ENCODE measurements at regions not wholly inside any gene's neighbourhood (a gene's known extent, or its start where the extent isn't known, plus 50 kb on each side); places are given as distances from the start of the nearest gene placed in this dataset.

- DNase-seq (ENCODE audit: low read depth in 2 of 3, low spot score in 2 of 3): no peak
Observed at GRCh38 chr22:27671413-27671935, 130.1 kb downstream of the MN1 start.

- no peak for DNase-seq (ENCODE audit: low read depth in 2 of 3, low spot score in 2 of 3)
Observed at GRCh38 chr22:27672721-27673418, 128.7 kb downstream of the MN1 start.

- DNase-seq (ENCODE audit: low read depth in 2 of 3, low spot score in 2 of 3): no peak
Observed at GRCh38 chr22:27673839-27674238, 127.7 kb downstream of the MN1 start.

GRCh38 chr22:27674261-27674923 lies 127.2 kb downstream of the MN1 start:
- DNase-seq (ENCODE audit: low read depth in 2 of 3, low spot score in 2 of 3): no peak

DNA sequence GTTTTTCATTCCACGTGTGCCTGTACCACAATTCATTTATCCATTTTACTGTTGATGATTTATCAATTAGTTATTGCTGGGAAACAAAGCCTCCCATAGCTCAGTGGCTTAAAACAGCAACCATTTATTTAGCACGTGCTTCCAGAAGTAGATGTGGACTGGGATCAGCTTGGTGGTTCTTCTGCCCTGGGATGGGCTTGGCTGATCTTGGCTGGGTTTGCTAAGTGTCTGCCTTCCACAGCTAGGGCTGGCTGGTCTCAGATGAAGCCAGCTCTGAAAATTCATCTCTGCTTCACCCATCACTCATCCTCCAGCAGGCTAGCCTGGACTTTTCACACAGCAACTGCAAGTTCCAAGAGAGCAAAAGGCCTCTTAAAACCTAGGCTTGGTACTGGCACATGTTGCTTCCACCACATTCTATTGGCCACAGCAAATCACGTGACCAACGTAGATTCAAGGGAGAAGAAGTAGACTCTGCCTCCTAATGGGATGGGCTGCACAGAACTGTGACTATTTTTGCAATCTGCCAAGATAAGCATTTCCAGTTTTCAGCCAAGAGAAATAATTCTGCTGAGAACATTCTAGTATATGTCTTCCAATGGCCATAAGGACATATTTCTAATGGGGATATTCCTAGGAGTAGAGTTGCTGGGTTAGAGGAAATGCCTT lies 124.9 kb downstream of the MN1 start:
- DNase-seq (ENCODE audit: low read depth in 2 of 3, low spot score in 2 of 3): no peak

DNA sequence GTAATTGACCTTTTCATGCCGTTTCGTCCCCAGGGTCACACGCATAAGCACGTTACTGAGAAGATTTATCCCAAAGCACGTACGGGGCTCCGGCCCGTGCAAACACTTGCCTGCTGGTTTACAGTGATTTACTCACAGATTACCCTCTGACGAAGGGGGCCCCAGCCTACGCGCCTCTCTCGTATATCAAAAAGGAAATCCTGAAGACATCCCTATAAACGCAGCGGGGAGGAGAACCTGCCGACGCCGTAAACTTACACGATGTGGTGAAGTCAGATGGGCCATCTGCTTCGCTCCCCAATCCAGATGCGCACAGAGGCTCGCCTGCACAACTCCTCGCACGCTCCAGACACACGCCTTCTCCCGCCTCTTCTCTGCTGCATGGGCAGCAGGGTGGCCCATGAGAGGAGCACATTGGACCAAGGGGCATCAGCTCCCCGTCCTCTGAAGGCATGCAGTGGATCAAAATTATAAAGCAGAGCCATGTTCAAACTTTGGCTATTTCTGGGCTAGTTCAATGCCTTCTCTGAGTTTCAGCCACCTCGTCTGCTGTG lies 123.6 kb downstream of the MN1 start:
- DNase-seq (ENCODE audit: low read depth in 2 of 3, low spot score in 2 of 3): no peak

GRCh38 chr22:27679176-27679575 lies 122.4 kb downstream of the MN1 start:
- DNase-seq (ENCODE audit: low read depth in 2 of 3, low spot score in 2 of 3): no peak

DNA sequence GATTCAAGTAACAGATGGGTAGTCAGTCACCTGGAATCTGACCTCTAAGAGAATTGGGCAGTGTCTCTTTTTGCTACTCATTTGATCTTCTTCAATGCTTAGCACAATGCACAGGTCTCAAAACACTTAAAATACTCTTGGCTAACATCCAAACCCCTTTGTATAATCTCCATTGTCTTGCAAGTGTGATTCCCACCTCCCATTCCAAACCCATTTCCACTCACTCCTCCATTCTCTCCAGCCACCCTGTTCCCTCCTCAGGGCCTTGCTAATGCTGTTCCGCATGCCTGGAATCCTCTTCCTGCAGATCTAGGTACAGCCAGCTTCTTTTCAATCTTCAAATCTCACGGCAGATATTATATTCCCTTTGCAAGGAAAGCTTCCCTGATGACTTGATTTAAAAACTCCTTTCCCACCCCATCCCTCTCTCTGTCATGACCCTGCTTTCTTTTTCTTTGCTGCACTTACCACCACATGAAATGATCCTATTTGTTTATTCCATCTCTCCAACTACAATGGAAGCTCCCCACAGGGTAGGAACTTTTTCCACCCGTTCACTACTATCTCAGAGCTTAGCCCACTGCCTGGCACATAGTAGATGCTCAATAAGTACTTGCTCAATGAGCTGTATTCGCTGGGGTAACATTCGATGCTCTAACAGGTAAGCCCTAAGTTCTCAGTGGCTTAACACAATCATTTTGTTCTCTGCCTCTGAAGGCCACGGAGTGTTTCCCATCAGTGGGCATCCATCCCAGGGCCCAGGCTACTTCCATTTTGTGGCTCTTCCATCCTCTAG lies 121.7 kb downstream of the MN1 start:
- DNase-seq (ENCODE audit: low read depth in 2 of 3, low spot score in 2 of 3): no peak

GRCh38 chr22:27680636-27681035 lies 120.9 kb downstream of the MN1 start:
- no peak for DNase-seq (ENCODE audit: low read depth in 2 of 3, low spot score in 2 of 3)

- DNase-seq (ENCODE audit: low read depth in 2 of 3, low spot score in 2 of 3): no peak
Observed at GRCh38 chr22:27681037-27681436, 120.5 kb downstream of the MN1 start.

GRCh38 chr22:27682437-27682836 lies 119.1 kb downstream of the MN1 start:
- DNase-seq (ENCODE audit: low read depth in 2 of 3, low spot score in 2 of 3): no peak

DNA sequence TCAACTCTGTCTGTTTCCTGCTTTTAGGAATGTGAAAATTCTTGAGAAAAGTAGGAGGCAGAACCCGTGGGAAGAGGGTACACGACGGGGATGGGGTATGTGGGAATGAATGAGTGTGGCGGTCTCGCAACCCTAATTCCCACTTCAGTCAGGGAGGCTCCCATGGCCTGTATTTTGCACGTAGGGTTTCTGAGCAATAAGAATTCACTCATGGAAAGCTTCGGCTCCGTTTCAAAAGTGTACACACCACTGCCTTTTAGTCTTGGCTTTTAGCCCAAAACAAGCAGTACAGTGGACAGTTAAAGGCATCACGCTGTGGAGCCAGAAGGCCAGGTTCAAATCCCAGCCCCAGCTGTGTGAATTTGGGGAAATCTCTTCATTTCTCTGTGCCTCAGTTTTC lies 116.7 kb downstream of the MN1 start:
- DNase-seq (ENCODE audit: low read depth in 2 of 3, low spot score in 2 of 3): no peak

- DNase-seq (ENCODE audit: low read depth in 2 of 3, low spot score in 2 of 3): no peak
Observed at GRCh38 chr22:27685515-27685914, 116.0 kb downstream of the MN1 start.

GRCh38 chr22:27685970-27686369 lies 115.6 kb downstream of the MN1 start:
- DNase-seq (ENCODE audit: low read depth in 2 of 3, low spot score in 2 of 3): no peak

DNA sequence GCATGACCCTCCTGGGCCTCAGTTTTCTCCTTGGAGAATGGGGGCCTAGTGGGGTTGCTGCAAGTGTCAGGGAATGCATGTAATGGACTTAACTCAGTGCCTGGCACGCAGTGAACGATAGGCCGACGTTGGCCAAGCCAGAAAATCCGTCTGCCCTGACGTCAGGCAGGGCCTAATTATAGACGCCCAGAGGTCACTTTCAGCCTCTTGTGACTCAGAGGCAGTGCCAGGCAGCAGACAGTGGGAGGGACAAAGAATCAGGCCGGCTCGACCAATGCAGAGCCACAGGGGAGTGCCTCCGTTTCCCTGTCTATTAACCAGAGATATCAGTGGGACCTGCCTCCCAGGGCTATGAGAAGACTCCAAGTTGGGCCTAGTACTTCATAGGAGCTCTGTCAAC lies 115.0 kb downstream of the MN1 start:
- DNase-seq (ENCODE audit: low read depth in 2 of 3, low spot score in 2 of 3): no peak

- no peak for DNase-seq (ENCODE audit: low read depth in 2 of 3, low spot score in 2 of 3)
Observed at GRCh38 chr22:27687984-27688545, 113.5 kb downstream of the MN1 start.

DNA sequence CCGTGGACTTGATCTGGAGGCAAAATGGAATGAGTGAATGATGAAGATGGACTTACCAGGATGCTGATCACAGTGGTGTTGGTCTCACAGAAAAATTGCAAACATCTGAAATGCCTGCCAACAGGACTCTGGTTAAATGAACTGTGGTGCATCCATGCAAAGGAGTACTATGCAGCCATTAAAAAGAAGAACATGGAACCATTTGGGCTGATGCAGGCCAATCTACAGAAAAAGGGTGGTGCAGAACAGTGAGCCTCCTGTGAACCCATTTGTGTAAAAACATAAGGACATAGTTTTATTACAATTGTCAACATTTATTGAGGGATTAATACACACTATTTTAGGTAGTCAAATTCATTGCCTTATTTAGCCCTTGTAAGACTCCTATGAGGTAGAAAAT lies 111.9 kb downstream of the MN1 start:
- DNase-seq (ENCODE audit: low read depth in 2 of 3, low spot score in 2 of 3): no peak

- no peak for DNase-seq (ENCODE audit: low read depth in 2 of 3, low spot score in 2 of 3)
Observed at GRCh38 chr22:27690599-27690998, 111.0 kb downstream of the MN1 start.

DNA sequence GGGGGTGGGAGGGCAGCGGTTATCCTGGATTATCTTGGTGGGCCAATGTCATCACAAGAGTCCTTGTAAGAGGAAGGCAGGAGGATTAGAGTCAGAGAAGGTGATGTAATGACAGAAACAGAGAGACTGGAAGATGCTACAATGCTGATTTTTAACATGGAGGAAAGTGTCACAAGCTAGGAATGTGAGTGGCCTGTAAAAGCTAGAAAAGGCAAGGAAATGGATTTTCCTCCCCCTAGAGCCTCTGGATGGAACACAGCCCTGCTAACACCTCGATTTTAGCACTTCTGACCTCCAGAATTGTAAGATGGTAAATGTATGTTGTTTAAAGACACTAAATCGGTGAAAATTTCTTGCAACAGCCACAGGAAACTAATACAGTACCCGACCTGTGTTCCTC lies 109.3 kb downstream of the MN1 start:
- DNase-seq (ENCODE audit: low read depth in 2 of 3, low spot score in 2 of 3): no peak

GRCh38 chr22:27695925-27696324 lies 105.6 kb downstream of the MN1 start:
- no peak for DNase-seq (ENCODE audit: low read depth in 2 of 3, low spot score in 2 of 3)

Data from hematopoietic multipotent progenitor cell (in vitro differentiated cells).